ENCODE measurements at regions not wholly inside any gene's neighbourhood (a gene's known extent, or its start where the extent isn't known, plus 50 kb on each side); places are given as distances from the start of the nearest gene placed in this dataset.

DNA sequence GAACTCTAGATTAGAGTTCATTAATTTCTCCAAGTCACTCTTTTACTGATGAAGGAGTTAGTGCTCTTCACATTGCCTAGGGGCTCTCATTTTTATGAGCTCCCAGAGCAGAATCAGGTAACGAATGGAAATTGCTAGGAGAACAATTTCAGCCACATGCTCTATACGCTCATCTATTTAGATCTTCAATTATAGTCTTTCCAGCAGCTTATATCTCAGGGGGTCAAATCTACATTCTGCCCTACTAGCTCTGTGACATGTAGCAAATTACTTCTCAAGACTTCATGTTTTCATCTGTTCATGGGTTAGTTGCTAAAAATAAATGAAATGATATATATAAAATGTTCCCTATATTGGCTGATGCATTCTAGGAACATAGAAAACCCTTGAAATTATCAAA lies 183.6 kb downstream of the PLPP3 start:
- Histone ChIP-seq H2BK12ac (ENCODE audit: low read length in 2 of 2) (no peak overlapping the region), H4K8ac (ENCODE audit: low read length) (no peak overlapping the region), H2AK5ac (ENCODE audit: low read length, severe bottlenecking) (no peak overlapping the region), H4K91ac (ENCODE audit: low read length) (no peak overlapping the region), H3K9ac (ENCODE audit: low read length) (no peak overlapping the region), H2AFZ (ENCODE audit: low read depth, low read length) (no peak overlapping the region), H3K4me3 (ENCODE audit: insufficient read depth in 1 of 2, low read depth in 1 of 2, low read length in 2 of 2) (no peak overlapping the region), H3K27me3 (ENCODE audit: control insufficient read depth in 1 of 2, insufficient read depth in 1 of 2, low read length in 2 of 2) (no peaks in the 10 kb centered on the region), H3K4me1 (ENCODE audit: control insufficient read depth, insufficient read depth, low read depth, low read length) (no peaks in the 10 kb centered on the region), H3K18ac (ENCODE audit: low read depth in 1 of 2, low read length in 2 of 2) (no peak overlapping the region), H2BK15ac (ENCODE audit: low read depth, poor library complexity, severe bottlenecking) (no peak overlapping the region), H3K36me3 (ENCODE audit: control insufficient read depth in 1 of 2, insufficient read depth in 2 of 2, low read depth in 1 of 2, low read length in 2 of 2) (no peaks in the 10 kb centered on the region), H2BK120ac (ENCODE audit: low read depth, low read length) (no peak overlapping the region), H3K9me3 (ENCODE audit: control insufficient read depth, low read length) (no peaks in the 10 kb centered on the region), H3K4ac (ENCODE audit: low read depth in 1 of 2, low read length in 2 of 2) (no peak overlapping the region), H3K14ac (ENCODE audit: low read length in 2 of 2) (no peak overlapping the region), H3K23ac (ENCODE audit: low read length in 2 of 2) (no peak overlapping the region), H3K79me1 (replicated peaks; ENCODE audit: low read length, poor library complexity, severe bottlenecking) (no peaks in the 10 kb centered on the region), H3K4me2 (ENCODE audit: low read length, poor library complexity, severe bottlenecking) (no peak overlapping the region), H2BK5ac (ENCODE audit: low read depth, low read length, poor library complexity, severe bottlenecking) (no peak overlapping the region), H3K27ac (ENCODE audit: low read length, poor library complexity, severe bottlenecking) (no peak overlapping the region)
- 92% methylated on average over 2 of the region's 2 CpGs for WGBS
- DNase-seq: no peak

DNA sequence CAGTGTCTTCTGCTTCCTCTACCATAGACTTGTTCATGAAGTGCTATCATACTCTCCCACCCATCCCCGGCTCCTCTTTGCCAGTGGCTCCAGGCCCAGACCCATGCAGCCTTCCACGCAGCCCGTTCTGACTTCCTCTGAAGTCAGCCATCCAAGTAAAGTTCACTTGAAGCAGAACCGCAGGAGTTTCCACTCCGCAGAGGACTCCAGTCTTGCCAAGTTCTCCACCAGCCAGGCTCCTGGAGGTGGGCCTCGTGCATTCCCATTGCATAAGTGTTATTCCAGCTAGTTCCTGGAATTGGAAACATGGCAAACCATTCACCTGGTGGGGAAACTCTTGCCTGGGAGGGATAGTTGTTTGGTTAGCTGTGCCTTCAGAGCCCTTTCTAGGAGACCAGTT lies 185.1 kb downstream of the PLPP3 start:
- Histone ChIP-seq H3K14ac (ENCODE audit: low read length in 2 of 2) (no peak overlapping the region), H2AK5ac (ENCODE audit: low read length, severe bottlenecking) (no peak overlapping the region), H2BK5ac (ENCODE audit: low read depth, low read length, poor library complexity, severe bottlenecking) (no peak overlapping the region), H3K36me3 (ENCODE audit: control insufficient read depth in 1 of 2, insufficient read depth in 2 of 2, low read depth in 1 of 2, low read length in 2 of 2) (no peaks in the 10 kb centered on the region), H4K8ac (ENCODE audit: low read length) (no peak overlapping the region), H3K79me1 (replicated peaks; ENCODE audit: low read length, poor library complexity, severe bottlenecking) (no peaks in the 10 kb centered on the region), H3K4me1 (ENCODE audit: control insufficient read depth, insufficient read depth, low read depth, low read length) (no peaks in the 10 kb centered on the region), H3K9me3 (ENCODE audit: control insufficient read depth, low read length) (no peaks in the 10 kb centered on the region), H2BK120ac (ENCODE audit: low read depth, low read length) (no peak overlapping the region), H3K4ac (ENCODE audit: low read depth in 1 of 2, low read length in 2 of 2) (no peak overlapping the region), H2BK15ac (ENCODE audit: low read depth, poor library complexity, severe bottlenecking) (no peak overlapping the region), H4K91ac (ENCODE audit: low read length) (no peak overlapping the region), H3K4me3 (ENCODE audit: insufficient read depth in 1 of 2, low read depth in 1 of 2, low read length in 2 of 2) (no peak overlapping the region), H2BK12ac (ENCODE audit: low read length in 2 of 2) (no peak overlapping the region), H3K9ac (ENCODE audit: low read length) (no peak overlapping the region), H3K27ac (ENCODE audit: low read length, poor library complexity, severe bottlenecking) (no peak overlapping the region), H3K4me2 (ENCODE audit: low read length, poor library complexity, severe bottlenecking) (no peak overlapping the region), H3K23ac (ENCODE audit: low read length in 2 of 2) (no peak overlapping the region), H3K18ac (ENCODE audit: low read depth in 1 of 2, low read length in 2 of 2) (no peak overlapping the region), H3K27me3 (ENCODE audit: control insufficient read depth in 1 of 2, insufficient read depth in 1 of 2, low read length in 2 of 2) (no peaks in the 10 kb centered on the region), H2AFZ (ENCODE audit: low read depth, low read length) (no peak overlapping the region)
- no peak for DNase-seq
- WGBS: 95% methylated on average over 6 of the region's 6 CpGs

DNA sequence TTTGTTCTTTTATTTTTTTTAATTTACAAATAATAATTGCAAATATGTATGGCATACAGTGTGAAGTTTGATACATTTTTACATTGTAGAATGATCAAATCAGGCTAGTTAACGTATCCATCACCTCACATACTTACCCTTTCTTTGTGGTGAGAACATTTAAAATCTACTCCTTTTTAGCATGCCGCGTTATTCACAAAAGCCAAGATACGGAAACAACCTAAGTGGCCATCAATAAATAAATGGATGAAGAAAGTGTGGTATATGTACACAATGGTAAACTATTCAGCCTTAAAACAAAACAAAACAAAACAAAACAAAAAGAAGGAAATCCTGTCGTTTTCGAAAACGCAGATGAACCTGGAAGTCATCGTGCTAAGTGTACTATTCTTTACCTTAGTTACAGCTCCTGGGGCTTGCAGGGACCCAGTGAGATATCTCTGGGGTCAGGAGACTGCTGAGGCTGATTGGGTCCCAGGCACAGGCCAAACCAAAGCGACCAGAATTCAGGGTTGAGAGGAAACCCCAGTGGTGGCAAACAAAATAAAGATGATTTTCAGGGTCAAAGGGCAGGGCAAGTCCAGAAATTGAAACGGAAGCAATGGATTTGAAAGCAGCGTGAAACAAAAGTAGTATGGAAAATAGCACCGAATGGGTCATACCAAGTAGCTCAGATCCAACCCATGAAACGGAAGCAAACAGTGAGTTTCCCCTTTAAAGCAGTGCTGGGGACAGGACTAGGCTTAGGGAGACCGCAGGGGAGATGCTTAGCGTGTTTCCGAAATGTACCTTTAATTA lies 188.2 kb downstream of the PLPP3 start:
- no peak for DNase-seq
- Histone ChIP-seq H3K4me2 (ENCODE audit: low read length, poor library complexity, severe bottlenecking) (no peak overlapping the region), H3K27ac (ENCODE audit: low read length, poor library complexity, severe bottlenecking) (no peak overlapping the region), H3K14ac (ENCODE audit: low read length in 2 of 2) (no peak overlapping the region), H2AFZ (ENCODE audit: low read depth, low read length) (no peak overlapping the region), H3K27me3 (ENCODE audit: control insufficient read depth in 1 of 2, insufficient read depth in 1 of 2, low read length in 2 of 2) (no peaks in the 10 kb centered on the region), H3K36me3 (ENCODE audit: control insufficient read depth in 1 of 2, insufficient read depth in 2 of 2, low read depth in 1 of 2, low read length in 2 of 2) (no peaks in the 10 kb centered on the region), H2BK12ac (ENCODE audit: low read length in 2 of 2) (no peak overlapping the region), H3K79me1 (replicated peaks; ENCODE audit: low read length, poor library complexity, severe bottlenecking) (no peaks in the 10 kb centered on the region), H4K8ac (ENCODE audit: low read length) (no peak overlapping the region), H3K18ac (ENCODE audit: low read depth in 1 of 2, low read length in 2 of 2) (no peak overlapping the region), H3K4ac (ENCODE audit: low read depth in 1 of 2, low read length in 2 of 2) (no peak overlapping the region), H2BK15ac (ENCODE audit: low read depth, poor library complexity, severe bottlenecking) (no peak overlapping the region), H3K4me3 (ENCODE audit: insufficient read depth in 1 of 2, low read depth in 1 of 2, low read length in 2 of 2) (no peak overlapping the region), H3K4me1 (ENCODE audit: control insufficient read depth, insufficient read depth, low read depth, low read length) (no peaks in the 10 kb centered on the region), H3K23ac (ENCODE audit: low read length in 2 of 2) (no peak overlapping the region), H3K9me3 (ENCODE audit: control insufficient read depth, low read length) (no peaks in the 10 kb centered on the region), H2AK5ac (ENCODE audit: low read length, severe bottlenecking) (no peak overlapping the region), H3K9ac (ENCODE audit: low read length) (no peak overlapping the region), H4K91ac (ENCODE audit: low read length) (no peak overlapping the region), H2BK5ac (ENCODE audit: low read depth, low read length, poor library complexity, severe bottlenecking) (no peak overlapping the region), H2BK120ac (ENCODE audit: low read depth, low read length) (no peak overlapping the region)
- WGBS: 87% methylated on average over 12 of the region's 16 CpGs

DNA sequence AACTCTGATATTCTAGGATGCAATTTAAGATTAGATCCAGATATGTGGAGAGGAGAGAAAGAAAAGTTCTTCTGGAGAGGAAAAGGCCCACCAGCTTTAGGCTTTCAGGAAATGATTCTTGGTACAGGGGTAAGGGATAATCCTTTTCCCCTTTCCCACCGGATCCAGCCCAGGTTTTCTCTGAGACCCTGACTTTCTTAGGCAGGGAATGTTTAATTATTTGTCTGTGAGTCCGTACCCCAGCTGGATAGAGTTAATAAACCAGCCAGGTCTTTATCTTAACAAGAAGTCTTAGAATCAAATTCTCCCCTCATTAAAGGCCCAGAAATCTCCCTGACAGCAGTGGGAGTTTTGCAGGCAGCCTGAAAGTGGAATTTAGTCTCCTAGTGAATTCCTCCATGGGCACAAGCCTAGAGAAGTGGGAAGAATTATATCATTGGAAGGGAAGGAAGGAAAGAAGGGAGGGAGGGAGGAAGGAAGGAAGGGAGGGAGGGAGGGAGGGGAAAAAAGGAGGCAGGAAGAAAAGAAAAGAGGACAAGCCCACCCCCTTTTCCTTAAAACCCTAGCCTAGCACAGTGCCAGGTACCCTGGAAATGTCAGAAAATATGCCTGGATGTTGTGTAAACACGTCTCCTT lies 189.0 kb downstream of the PLPP3 start:
- Histone ChIP-seq H3K4me3 (ENCODE audit: insufficient read depth in 1 of 2, low read depth in 1 of 2, low read length in 2 of 2) (no peak overlapping the region), H3K18ac (ENCODE audit: low read depth in 1 of 2, low read length in 2 of 2) (no peak overlapping the region), H4K91ac (ENCODE audit: low read length) (no peak overlapping the region), H3K9me3 (ENCODE audit: control insufficient read depth, low read length) (no peaks in the 10 kb centered on the region), H3K36me3 (ENCODE audit: control insufficient read depth in 1 of 2, insufficient read depth in 2 of 2, low read depth in 1 of 2, low read length in 2 of 2) (no peaks in the 10 kb centered on the region), H3K79me1 (replicated peaks; ENCODE audit: low read length, poor library complexity, severe bottlenecking) (no peaks in the 10 kb centered on the region), H3K27ac (ENCODE audit: low read length, poor library complexity, severe bottlenecking) (no peak overlapping the region), H2BK15ac (ENCODE audit: low read depth, poor library complexity, severe bottlenecking) (no peak overlapping the region), H3K14ac (ENCODE audit: low read length in 2 of 2) (no peak overlapping the region), H2AK5ac (ENCODE audit: low read length, severe bottlenecking) (no peak overlapping the region), H3K23ac (ENCODE audit: low read length in 2 of 2) (no peak overlapping the region), H2AFZ (ENCODE audit: low read depth, low read length) (no peak overlapping the region), H3K4me1 (ENCODE audit: control insufficient read depth, insufficient read depth, low read depth, low read length) (no peaks in the 10 kb centered on the region), H2BK5ac (ENCODE audit: low read depth, low read length, poor library complexity, severe bottlenecking) (no peak overlapping the region), H4K8ac (ENCODE audit: low read length) (no peak overlapping the region), H2BK120ac (ENCODE audit: low read depth, low read length) (no peak overlapping the region), H3K4me2 (ENCODE audit: low read length, poor library complexity, severe bottlenecking) (no peak overlapping the region), H2BK12ac (ENCODE audit: low read length in 2 of 2) (no peak overlapping the region), H3K9ac (ENCODE audit: low read length) (no peak overlapping the region), H3K4ac (ENCODE audit: low read depth in 1 of 2, low read length in 2 of 2) (no peak overlapping the region), H3K27me3 (ENCODE audit: control insufficient read depth in 1 of 2, insufficient read depth in 1 of 2, low read length in 2 of 2) (no peaks in the 10 kb centered on the region)
- WGBS: no CpG with 5 or more reads among the region's 3 CpGs
- no peak for DNase-seq
